PC-3 (cell line): ENCODE measurements at regions not wholly inside any gene's neighbourhood (a gene's known extent, or its start where the extent isn't known, plus 50 kb on each side); places are given as distances from the start of the nearest gene placed in this dataset.
A peak's percentile ranks its signal among the peaks of the same experiment; 100 is the strongest.

Experiments used
- ATAC-seq: fragments of 200-7000 bp; cut with Tn5 transposase; 2 replicates; pipeline ENCODE4 v1.9.1; 2020; ENCODE audit warnings: mild to moderate bottlenecking, moderate library complexity
- BruUV-seq: library from RNA; stranded (reverse); fragments of 400-500 nt; replicated peaks from 2 replicates; lab custom pipeline; 2021; lab: Mats Ljungman, UMichigan
- CTCF ChIA-PET: fragments of 300-600 bp; sonication (Branson Sonifier 250); formaldehyde crosslinking; loops from one replicate; lab custom pipeline; 2022; ENCODE audit warnings: antibody characterized with exemption; lab: Charles Lee
- POLR2A ChIA-PET: fragments of 300-600 bp; sonication (Branson Sonifier 250); formaldehyde crosslinking; loops from one replicate; lab custom pipeline; 2022; ENCODE audit warnings: antibody characterized with exemption; ENCODE audit not compliant: unreplicated experiment; lab: Charles Lee
- DNase-seq: peaks from one replicate; pipeline ENCODE4 v3.0.0-alpha.2; 2015
- H2AFZ ChIP-seq: fragments of 300-600 bp; sonication (generic); 2 replicates; pipeline ENCODE4 v1.6.0; 2016; ENCODE audit warnings: antibody characterized with exemption, low read length
- H3F3A ChIP-seq: fragments of 300-600 bp; sonication (generic); one replicate; pipeline ENCODE4 v1.6.0; 2017; ENCODE audit warnings: antibody characterized with exemption, low read length, control low read depth, mild to moderate bottlenecking; ENCODE audit not compliant: unreplicated experiment
- H3K27ac ChIP-seq: fragments of 300-600 bp; sonication (generic); 2 replicates; pipeline ENCODE4 v1.5.1; 2016; ENCODE audit warnings: mild to moderate bottlenecking, low read length
- H3K27me3 ChIP-seq: fragments of 300-600 bp; sonication (generic); 2 replicates; pipeline ENCODE4 v1.6.1; 2016; ENCODE audit warnings: low read length, mixed read lengths
- H3K36me3 ChIP-seq: fragments of 300-600 bp; sonication (generic); 2 replicates; pipeline ENCODE4 v1.6.1; 2016; ENCODE audit warnings: low read depth, mixed run types, low read length, mixed read lengths
- H3K4me1 ChIP-seq: fragments of 300-600 bp; sonication (generic); 2 replicates; pipeline ENCODE4 v1.5.1; 2016; ENCODE audit warnings: low read length; ENCODE audit not compliant: insufficient read depth
- H3K4me2 ChIP-seq: fragments of 300-600 bp; sonication (generic); 2 replicates; pipeline ENCODE4 v1.6.0; 2016; ENCODE audit warnings: low read length
- H3K4me3 ChIP-seq: fragments of 300-600 bp; sonication (generic); 2 replicates; pipeline ENCODE4 v1.5.1; 2016; ENCODE audit warnings: mild to moderate bottlenecking, low read length, mixed read lengths
- H3K79me2 ChIP-seq: fragments of 300-600 bp; sonication (generic); 2 replicates; pipeline ENCODE4 v1.6.1; 2017; ENCODE audit warnings: low read length, mixed read lengths
- H3K9ac ChIP-seq: fragments of 300-600 bp; sonication (generic); 2 replicates; pipeline ENCODE4 v1.6.0; 2016; ENCODE audit warnings: mild to moderate bottlenecking, low read length
- H3K9me2 ChIP-seq: fragments of 300-600 bp; sonication (generic); replicated peaks from 2 replicates; pipeline ENCODE4 v1.6.1; 2016; ENCODE audit warnings: mixed run types, low read length, mixed read lengths
- H3K9me3 ChIP-seq: fragments of 300-600 bp; sonication (generic); 2 replicates; pipeline ENCODE4 v1.6.1; 2016; ENCODE audit warnings: low read length, mixed read lengths
- H4K20me1 ChIP-seq: fragments of 300-600 bp; sonication (generic); 2 replicates; pipeline ENCODE4 v1.6.1; 2016; ENCODE audit warnings: low read length, mixed read lengths
- EZH2 ChIP-seq: fragments of 300-600 bp; sonication (generic); IDR thresholded peaks from one replicate; pipeline ENCODE4 v1.6.1; 2017; ENCODE audit warnings: antibody characterized with exemption, mild to moderate bottlenecking, low read length; ENCODE audit not compliant: unreplicated experiment
- EZH2phosphoT487 ChIP-seq: fragments of 300-600 bp; sonication (generic); IDR thresholded peaks from 2 replicates; pipeline ENCODE4 v1.6.1; 2018; ENCODE audit warnings: mild to moderate bottlenecking, antibody characterized with exemption, low read length, borderline replicate concordance
- intact Hi-C: fragments of 100-400 bp; cut with micrococcal nuclease; formaldehyde crosslinking; loops from 2 replicates; pipeline ENCODE4 v1.9.0; 2023
- TF ChIP-seq, protein P1 (sequence below): fragments of 300-600 bp; sonication (generic); conservative IDR thresholded peaks from 2 replicates; pipeline ENCODE4 v1.5.1; 2017; ENCODE audit warnings: antibody characterized with exemption, low read depth, mild to moderate bottlenecking, low read length

DNA sequence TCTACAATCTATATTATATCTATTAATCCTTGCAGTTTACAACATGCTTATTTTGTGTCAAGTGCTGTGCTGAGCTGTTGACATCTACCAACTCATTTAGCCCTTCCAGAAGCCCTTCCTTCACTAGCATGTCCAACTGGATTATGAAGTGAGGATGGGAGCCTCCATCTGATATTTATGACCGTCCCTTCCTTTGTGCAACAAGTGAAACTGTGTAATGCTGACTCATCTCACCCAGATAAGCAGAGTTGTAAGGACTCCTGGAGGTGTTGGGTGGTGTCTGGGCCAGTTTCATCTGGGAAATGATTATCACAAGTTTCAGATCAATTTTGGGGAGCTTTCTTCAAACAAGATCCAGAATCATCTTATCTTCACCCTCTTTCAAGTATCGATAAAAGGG, 156.6 kb upstream of the ETAA1 start:
- CTCF ChIA-PET = no interaction called here
- DNase-seq (peak; percentile 49), ATAC-seq (no peak; the same call in 1 of the 2 replicates)
- BruUV-seq = no TSS peak
- no peak overlapping the region for H2AFZ ChIP-seq
- H3K4me2 ChIP-seq = no peak overlapping the region
- POLR2A ChIA-PET = no interaction called here
- no peak overlapping the region for H3K27ac ChIP-seq
- intact Hi-C loops = no loop called here
- H3K27me3 ChIP-seq = no peaks in the 10 kb centered on the region
- peaks cover 5% of the 10 kb centered on the region for H3K4me1 ChIP-seq
- H3K4me3 ChIP-seq = no peak overlapping the region
- no peak for TF ChIP-seq EZH2
- no peak for TF ChIP-seq EZH2phosphoT487
- TF ChIP-seq, protein P1, sequence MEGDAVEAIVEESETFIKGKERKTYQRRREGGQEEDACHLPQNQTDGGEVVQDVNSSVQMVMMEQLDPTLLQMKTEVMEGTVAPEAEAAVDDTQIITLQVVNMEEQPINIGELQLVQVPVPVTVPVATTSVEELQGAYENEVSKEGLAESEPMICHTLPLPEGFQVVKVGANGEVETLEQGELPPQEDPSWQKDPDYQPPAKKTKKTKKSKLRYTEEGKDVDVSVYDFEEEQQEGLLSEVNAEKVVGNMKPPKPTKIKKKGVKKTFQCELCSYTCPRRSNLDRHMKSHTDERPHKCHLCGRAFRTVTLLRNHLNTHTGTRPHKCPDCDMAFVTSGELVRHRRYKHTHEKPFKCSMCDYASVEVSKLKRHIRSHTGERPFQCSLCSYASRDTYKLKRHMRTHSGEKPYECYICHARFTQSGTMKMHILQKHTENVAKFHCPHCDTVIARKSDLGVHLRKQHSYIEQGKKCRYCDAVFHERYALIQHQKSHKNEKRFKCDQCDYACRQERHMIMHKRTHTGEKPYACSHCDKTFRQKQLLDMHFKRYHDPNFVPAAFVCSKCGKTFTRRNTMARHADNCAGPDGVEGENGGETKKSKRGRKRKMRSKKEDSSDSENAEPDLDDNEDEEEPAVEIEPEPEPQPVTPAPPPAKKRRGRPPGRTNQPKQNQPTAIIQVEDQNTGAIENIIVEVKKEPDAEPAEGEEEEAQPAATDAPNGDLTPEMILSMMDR = no peak
- H4K20me1 ChIP-seq = no peaks in the 10 kb centered on the region
- no peaks in the 10 kb centered on the region for H3K79me2 ChIP-seq
- no peaks in the 10 kb centered on the region for H3K9me2 ChIP-seq
- H3F3A ChIP-seq = no peaks in the 10 kb centered on the region
- H3K9me3 ChIP-seq = no peaks in the 10 kb centered on the region
- H3K36me3 ChIP-seq = no peaks in the 10 kb centered on the region
- H3K9ac ChIP-seq = no peak overlapping the region

DNA sequence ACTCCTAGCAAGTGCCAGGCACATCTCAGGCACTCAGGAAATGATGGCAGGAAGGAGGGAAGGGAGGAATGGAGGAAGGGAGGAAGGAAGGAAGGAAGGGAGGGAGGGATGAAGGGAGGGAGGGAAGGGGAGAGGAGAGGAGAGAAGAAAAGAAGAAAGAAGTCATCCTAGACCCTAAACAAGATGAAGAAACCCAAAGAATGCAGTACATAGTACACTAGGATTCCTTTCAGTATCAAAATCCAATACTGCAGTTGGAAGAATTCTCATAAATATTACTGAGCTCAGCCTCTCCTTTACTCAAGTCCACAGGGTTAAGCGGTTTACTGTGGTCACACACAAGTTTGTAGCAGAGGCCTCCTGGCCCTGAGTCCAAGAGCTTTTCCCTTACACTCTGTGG, 155.7 kb upstream of the ETAA1 start:
- Histone ChIP-seq H3K4me3 (no peak overlapping the region), H3K9me2 (no peaks in the 10 kb centered on the region), H3K9ac (no peak overlapping the region), H3K4me1 (peaks cover 5% of the 10 kb centered on the region), H3K9me3 (no peaks in the 10 kb centered on the region), H2AFZ (no peak overlapping the region), H4K20me1 (no peaks in the 10 kb centered on the region), H3K27ac (no peak overlapping the region), H3K27me3 (no peaks in the 10 kb centered on the region), H3K4me2 (no peak overlapping the region), H3K36me3 (no peaks in the 10 kb centered on the region), H3K79me2 (no peaks in the 10 kb centered on the region), H3F3A (no peaks in the 10 kb centered on the region)
- ChIA-PET CTCF (no interaction called here), POLR2A (no interaction called here)
- ATAC-seq (no peak), DNase-seq (no peak)
- no TSS peak for BruUV-seq
- intact Hi-C loops = no loop called here
- TF ChIP-seq EZH2phosphoT487 (no peak), EZH2 (no peak)
- TF ChIP-seq, protein P1 = no peak

DNA sequence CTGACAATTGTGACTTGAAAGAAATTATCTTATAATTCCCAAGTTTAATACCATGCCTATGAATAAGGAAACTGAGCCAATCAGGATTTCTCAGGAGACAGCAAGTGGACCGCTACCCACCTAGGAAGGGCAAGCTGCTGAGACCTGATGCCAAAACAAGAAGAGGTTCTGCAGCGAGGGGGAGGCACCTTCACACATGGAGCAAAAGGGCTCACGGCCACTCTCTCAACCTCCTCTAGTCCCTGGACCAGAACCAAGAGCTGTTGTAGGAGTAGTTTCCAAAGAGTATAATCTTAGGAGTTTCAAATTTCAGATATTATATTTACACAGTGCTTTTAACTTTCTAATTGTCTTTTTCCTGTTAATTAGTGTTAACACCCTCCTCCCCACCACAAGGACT, 154.7 kb upstream of the ETAA1 start:
- no peaks in the 10 kb centered on the region for H4K20me1 ChIP-seq
- TF ChIP-seq EZH2 = no peak
- TF ChIP-seq, protein P1 = no peak
- no peak for TF ChIP-seq EZH2phosphoT487
- intact Hi-C loops = no loop called here
- no peak overlapping the region for H3K4me2 ChIP-seq
- H3K9me2 ChIP-seq = no peaks in the 10 kb centered on the region
- H3K79me2 ChIP-seq = no peaks in the 10 kb centered on the region
- H3K27me3 ChIP-seq = no peaks in the 10 kb centered on the region
- ChIA-PET POLR2A (no interaction called here), CTCF (no interaction called here)
- no peak overlapping the region for H3K27ac ChIP-seq
- H3K4me3 ChIP-seq = no peak overlapping the region
- no peak overlapping the region for H3K9ac ChIP-seq
- H3F3A ChIP-seq = no peaks in the 10 kb centered on the region
- ATAC-seq (no peak), DNase-seq (no peak)
- H3K4me1 ChIP-seq = peaks cover 5% of the 10 kb centered on the region
- no peak overlapping the region for H2AFZ ChIP-seq
- BruUV-seq = no TSS peak
- no peaks in the 10 kb centered on the region for H3K36me3 ChIP-seq
- H3K9me3 ChIP-seq = no peaks in the 10 kb centered on the region
